GM12878 (cell line): ENCODE measurements at regions not wholly inside any gene's neighbourhood (a gene's known extent, or its start where the extent isn't known, plus 50 kb on each side); places are given as distances from the start of the nearest gene placed in this dataset.

Experiments
- ATAC-seq: fragments of 200-7000 bp; cut with Tn5 transposase; 3 replicates; pipeline ENCODE4 v1.9.1; 2020; ENCODE audit warnings: mild to moderate bottlenecking, moderate library complexity
- BruUV-seq: library from RNA; stranded (reverse); fragments of 400-500 nt; replicated peaks from 2 replicates; lab custom pipeline; 2021; lab: Mats Ljungman, UMichigan
- CTCF ChIA-PET: fragments of 300-600 bp; sonication (Branson Sonifier 250); formaldehyde crosslinking; extraction: SDS; loops from one replicate; lab custom pipeline; 2021; ENCODE audit warnings: inconsistent platforms; lab: Yijun Ruan, JAX
- POLR2A ChIA-PET: fragments of 350-600 bp; formaldehyde crosslinking; extraction: SDS; loops from one replicate; lab custom pipeline; 2021; ENCODE audit warnings: inconsistent platforms; lab: Charles Lee
- RAD21 ChIA-PET: fragments of 300-600 bp; sonication (Branson Sonifier 250); formaldehyde crosslinking; loops from one replicate; lab custom pipeline; 2023; ENCODE audit warnings: antibody characterized with exemption; ENCODE audit not compliant: unreplicated experiment; lab: Charles Lee
- SMC1A ChIA-PET: fragments of 300-600 bp; sonication (Branson Sonifier 250); formaldehyde crosslinking; loops from one replicate; lab custom pipeline; 2023; ENCODE audit not compliant: unreplicated experiment, uncharacterized antibody; lab: Charles Lee
- DNase-seq: peaks from one replicate; pipeline ENCODE4 v3.0.0-alpha.2; 2011; ENCODE audit warnings: low read depth, low spot score
- FAIRE-seq: peaks from 3 replicates; lab custom pipeline; 2011; peaks lifted over from hg19 to GRCh38; lab: Jason Lieb, UNC
- H2AFZ ChIP-seq: 2 replicates; pipeline ENCODE4 v1.6.0; 2011; ENCODE audit warnings: low read depth, low read length, control low read depth; ENCODE audit not compliant: control insufficient read depth
- H3K27ac ChIP-seq: 2 replicates; pipeline ENCODE4 v1.5.1; 2011; ENCODE audit warnings: control low read depth; ENCODE audit not compliant: control insufficient read depth, insufficient read depth
- H3K27me3 ChIP-seq, 2 experiments: replicated peaks in 1 of 2; 2 replicates each; pipeline versions ENCODE4 v1.6.0 to v1.6.1; 2011; ENCODE audit warnings: low read length in 1 of 2; ENCODE audit not compliant: control insufficient read depth in 2 of 2, insufficient read depth in 2 of 2
- H3K36me3 ChIP-seq, 2 experiments: 2 replicates each; pipeline ENCODE4 v1.5.1; 2011; ENCODE audit warnings: low read length in 1 of 2; ENCODE audit not compliant: control insufficient read depth in 2 of 2, insufficient read depth in 2 of 2
- H3K4me1 ChIP-seq: 2 replicates; pipeline ENCODE4 v1.6.1; 2011; ENCODE audit warnings: mild to moderate bottlenecking, low read length, moderate library complexity, mixed read lengths; ENCODE audit not compliant: control insufficient read depth, insufficient read depth
- H3K4me2 ChIP-seq: 2 replicates; pipeline ENCODE4 v1.6.0; 2011; ENCODE audit warnings: control low read depth; ENCODE audit not compliant: control insufficient read depth, insufficient read depth
- H3K4me3 ChIP-seq: fragments of 200-600 bp; sonication (generic); 2 replicates; pipeline ENCODE4 v1.5.1; 2016
- H3K79me2 ChIP-seq: 2 replicates; pipeline ENCODE4 v1.6.0; 2011; ENCODE audit warnings: low read length; ENCODE audit not compliant: control insufficient read depth, insufficient read depth
- H3K9ac ChIP-seq: 2 replicates; pipeline ENCODE4 v1.8.0; 2011; ENCODE audit warnings: low read length, control low read depth, mixed read lengths; ENCODE audit not compliant: control insufficient read depth, insufficient read depth
- H3K9me3 ChIP-seq: replicated peaks from 3 replicates; pipeline ENCODE4 v1.5.1; 2011; ENCODE audit warnings: mild to moderate bottlenecking, low read length; ENCODE audit not compliant: control insufficient read depth, insufficient read depth
- H4K20me1 ChIP-seq: 2 replicates; pipeline ENCODE4 v1.6.0; 2011; ENCODE audit not compliant: control insufficient read depth, insufficient read depth
- BHLHE40 ChIP-seq, 2 experiments: fragments of 450-650 bp in 1 of 2; IDR thresholded peaks; 2 replicates each; pipeline ENCODE4 v1.6.1; 2011 to 2017; ENCODE audit warnings: low read depth in 2 of 2, borderline replicate concordance in 1 of 2, improper control_type of control experiment in 1 of 2, low read length in 1 of 2, mild to moderate bottlenecking in 1 of 2
- FOXM1 ChIP-seq: IDR thresholded peaks from 2 replicates; pipeline ENCODE4 v1.6.1; 2012; ENCODE audit warnings: low read depth, mild to moderate bottlenecking, inconsistent platforms, low read length, moderate library complexity
- JUND ChIP-seq: IDR thresholded peaks from 2 replicates; pipeline ENCODE4 v1.6.1; 2012; ENCODE audit warnings: low read depth, mild to moderate bottlenecking, low read length, improper control_type of control experiment, moderate library complexity
- LARP7 ChIP-seq: fragments of 450-650 bp; IDR thresholded peaks from 2 replicates; pipeline ENCODE4 v1.6.1; 2017; ENCODE audit warnings: mild to moderate bottlenecking
- SMARCA5 ChIP-seq: fragments of 450-650 bp; IDR thresholded peaks from 2 replicates; pipeline ENCODE4 v1.6.1; 2017; ENCODE audit warnings: mild to moderate bottlenecking
- SMC3 ChIP-seq: IDR thresholded peaks from 2 replicates; pipeline ENCODE4 v1.6.1; 2011; ENCODE audit warnings: low read length, improper control_type of control experiment, borderline replicate concordance
- SP1 ChIP-seq: IDR thresholded peaks from one replicate; pipeline ENCODE4 v1.6.1; 2011; ENCODE audit warnings: low read depth, low read length
- TCF3 ChIP-seq: IDR thresholded peaks from 2 replicates; pipeline ENCODE4 v1.6.1; 2012; ENCODE audit warnings: low read depth, mild to moderate bottlenecking, low read length, borderline replicate concordance; ENCODE audit not compliant: insufficient read depth
- WGBS: methylation state at CpG from one replicate; pipeline ENCODE4 v1.1.6; 2016; ENCODE audit warnings: low lambda C conversion rate; ENCODE audit not compliant: insufficient replicate concordance, insufficient coverage; ENCODE audit errors: missing lambda C conversion rate; 5-methylcytosine and 5-hydroxymethylcytosine counted together
- in situ Hi-C: fragments of 300-500 bp; cut with MboI; formaldehyde crosslinking; loops from 9 replicates; pipeline ENCODE4 v1.14.3; 2018; ENCODE audit warnings: mixed read lengths
- intact Hi-C: fragments of 100-400 bp; cut with micrococcal nuclease; formaldehyde crosslinking; loops from one replicate; pipeline ENCODE4 v1.14.2; 2022; ENCODE audit not compliant: unreplicated experiment
- TF ChIP-seq, protein P1 (sequence below): IDR thresholded peaks from 2 replicates; pipeline ENCODE4 v1.6.1; 2011; ENCODE audit warnings: borderline replicate concordance, low read depth, mild to moderate bottlenecking, moderate library complexity, low read length; ENCODE audit not compliant: insufficient read depth, poor library complexity, severe bottlenecking

DNA sequence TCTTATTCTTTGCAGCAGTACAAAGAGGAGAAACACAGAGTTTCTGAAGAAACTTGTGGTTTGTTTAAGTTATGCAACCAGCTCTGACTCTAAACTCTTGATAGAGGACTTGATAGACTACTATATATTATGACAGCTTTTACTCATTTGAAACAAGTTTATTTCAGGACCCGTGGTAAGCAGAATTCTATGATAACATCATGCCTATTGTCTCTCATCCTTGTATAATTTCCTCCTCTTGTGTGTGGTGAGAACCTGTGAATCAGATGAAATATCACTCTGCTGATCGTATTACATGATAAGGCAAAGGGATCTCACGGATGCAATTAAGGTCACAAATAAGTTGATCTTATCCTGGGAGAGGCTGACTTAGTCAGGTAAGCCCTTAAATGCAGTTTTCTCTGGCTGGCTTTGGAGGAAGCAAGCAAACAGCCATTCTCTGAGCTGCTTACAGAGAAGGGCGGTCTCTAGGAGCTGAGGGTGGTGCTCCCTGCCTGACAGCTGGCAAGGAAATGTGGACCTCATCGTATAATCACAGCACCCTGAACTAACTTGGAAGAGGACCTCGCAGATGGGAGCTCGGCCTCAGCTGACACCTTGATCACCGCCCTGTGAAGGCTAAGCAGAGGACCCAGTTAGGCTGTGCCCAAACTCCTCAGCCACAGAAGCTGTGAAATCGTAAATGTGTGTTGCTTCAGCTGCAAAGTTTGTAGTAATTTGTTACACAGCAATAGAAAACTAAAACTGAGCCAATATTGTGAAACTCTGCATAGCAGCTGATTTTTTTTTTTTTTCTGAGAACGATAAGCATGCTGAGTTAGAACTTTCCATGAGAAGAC, 151.1 kb upstream of the DPT start:
- 26% methylated on average over 10 of the region's 10 CpGs for WGBS

More for the DNA sequence above, 151.1 kb upstream of the DPT start:
- Histone ChIP-seq H3K4me2 (no peak overlapping the region), H3K27me3 (no peaks in the 10 kb centered on the region), H2AFZ (no peak overlapping the region), H3K9ac (no peak overlapping the region), H3K4me3 (no peak overlapping the region), H3K27ac (no peak overlapping the region), H3K79me2 (no peaks in the 10 kb centered on the region), H3K4me1 (no peaks in the 10 kb centered on the region), H3K36me3 (no peaks in the 10 kb centered on the region), H4K20me1 (no peaks in the 10 kb centered on the region), H3K9me3 (no peaks in the 10 kb centered on the region; the same call in 2 of the 3 replicates)
- no peak for FAIRE-seq
- DNase-seq = no peak
- SMC1A ChIA-PET = interaction anchor here (0.6 to 3.0 kb wide), 4 partner anchors 22 to 674 kb away, joined by 3 to 7 read pairs (median 4); no protein-coding TSS in a partner anchor
- in situ Hi-C loops (no loop called here), intact Hi-C loops (no loop called here)
- RAD21 ChIA-PET = interaction anchor here (1.0 kb wide), 1 partner anchor 9 kb away, joined by 3 read pairs; no protein-coding TSS in a partner anchor
- no peak for TF ChIP-seq JUND
- no peak for TF ChIP-seq SMARCA5
- no peak for TF ChIP-seq FOXM1
- no peak for TF ChIP-seq BHLHE40 (IDR thresholded peaks at IDR 0.05; ENCODE audit: borderline replicate concordance in 1 of 2, low read depth in 2 of 2, low read length in 1 of 2)
- TF ChIP-seq SMC3 = no peak
- no peak for TF ChIP-seq TCF3
- no peak for TF ChIP-seq LARP7
- TF ChIP-seq, protein P1, sequence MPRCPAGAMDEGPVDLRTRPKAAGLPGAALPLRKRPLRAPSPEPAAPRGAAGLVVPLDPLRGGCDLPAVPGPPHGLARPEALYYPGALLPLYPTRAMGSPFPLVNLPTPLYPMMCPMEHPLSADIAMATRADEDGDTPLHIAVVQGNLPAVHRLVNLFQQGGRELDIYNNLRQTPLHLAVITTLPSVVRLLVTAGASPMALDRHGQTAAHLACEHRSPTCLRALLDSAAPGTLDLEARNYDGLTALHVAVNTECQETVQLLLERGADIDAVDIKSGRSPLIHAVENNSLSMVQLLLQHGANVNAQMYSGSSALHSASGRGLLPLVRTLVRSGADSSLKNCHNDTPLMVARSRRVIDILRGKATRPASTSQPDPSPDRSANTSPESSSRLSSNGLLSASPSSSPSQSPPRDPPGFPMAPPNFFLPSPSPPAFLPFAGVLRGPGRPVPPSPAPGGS = no peak
- TF ChIP-seq SP1 = no peak
- BruUV-seq = no TSS peak
- no peak for ATAC-seq
- CTCF ChIA-PET = interaction anchor here (0.6 to 0.7 kb wide), 2 partner anchors 12 to 57 kb away, joined by 3 to 5 read pairs; no protein-coding TSS in a partner anchor
- POLR2A ChIA-PET = interaction anchor here (0.6 kb wide), 1 partner anchor 125 kb away, joined by 3 read pairs; no protein-coding TSS in a partner anchor
